Panc1 (cell line): ENCODE measurements at regions not wholly inside any gene's neighbourhood (a gene's known extent, or its start where the extent isn't known, plus 50 kb on each side); places are given as distances from the start of the nearest gene placed in this dataset.

ENCODE experiments used
- ATAC-seq: fragments of 200-7000 bp; cut with Tn5 transposase; 2 replicates; pipeline ENCODE4 v1.9.1; 2020; ENCODE audit warnings: mild to moderate bottlenecking, moderate library complexity
- BruUV-seq: library from RNA; stranded (reverse); fragments of 400-500 nt; replicated peaks from 2 replicates; lab custom pipeline; 2021; lab: Mats Ljungman, UMichigan
- CTCF ChIA-PET: fragments of 300-600 bp; sonication (Branson Sonifier 250); formaldehyde crosslinking; loops from one replicate; lab custom pipeline; 2022; ENCODE audit warnings: antibody characterized with exemption; lab: Charles Lee
- POLR2A ChIA-PET: fragments of 300-600 bp; sonication (Branson Sonifier 250); formaldehyde crosslinking; loops from one replicate; lab custom pipeline; 2022; ENCODE audit warnings: antibody characterized with exemption; lab: Charles Lee
- DNase-seq: peaks from one replicate; pipeline ENCODE4 v3.0.0-alpha.2; 2010; ENCODE audit warnings: low read depth, low spot score
- H3K27ac ChIP-seq: 2 replicates; pipeline ENCODE4 v1.5.1; 2011; ENCODE audit warnings: mild to moderate bottlenecking, low read length, inconsistent platforms
- H3K27me3 ChIP-seq: fragments of 200-500 bp; sonication (Bioruptor generic); 2 replicates; pipeline ENCODE4 v1.6.0; 2014; ENCODE audit warnings: low read length, inconsistent platforms; ENCODE audit not compliant: control insufficient read depth, insufficient read depth
- H3K36me3 ChIP-seq: fragments of 200-500 bp; sonication (Bioruptor generic); 2 replicates; pipeline ENCODE4 v1.5.1; 2014; ENCODE audit warnings: inconsistent platforms, mild to moderate bottlenecking, low read length, moderate library complexity; ENCODE audit not compliant: control insufficient read depth, insufficient read depth
- H3K4me1 ChIP-seq: 2 replicates; pipeline ENCODE4 v1.5.1; 2011; ENCODE audit warnings: inconsistent platforms, mild to moderate bottlenecking, low read length, moderate library complexity; ENCODE audit not compliant: control insufficient read depth, insufficient read depth
- H3K4me3 ChIP-seq, 2 experiments: 2 replicates each; pipeline ENCODE4 v1.5.1; 2011 to 2012; ENCODE audit warnings: low read depth in 2 of 2, low read length in 2 of 2, mild to moderate bottlenecking in 2 of 2, inconsistent platforms in 1 of 2, moderate library complexity in 1 of 2
- H3K9me3 ChIP-seq: fragments of 200-500 bp; sonication (Bioruptor generic); 2 replicates; pipeline ENCODE4 v1.5.1; 2014; ENCODE audit warnings: low read depth, mild to moderate bottlenecking, inconsistent platforms, low read length, moderate library complexity; ENCODE audit not compliant: control insufficient read depth, insufficient read depth
- POLR2AphosphoS5 ChIP-seq: IDR thresholded peaks from 2 replicates; pipeline ENCODE4 v1.6.1; 2012; ENCODE audit warnings: mild to moderate bottlenecking, low read depth, low read length, moderate library complexity
- REST ChIP-seq, 2 experiments: IDR thresholded peaks; 2 replicates each; pipeline ENCODE4 v1.6.1; 2011 to 2012; ENCODE audit warnings: low read depth in 2 of 2, control low read depth in 1 of 2, low read length in 1 of 2, mild to moderate bottlenecking in 1 of 2, moderate library complexity in 1 of 2; ENCODE audit not compliant: insufficient read depth in 1 of 2
- SIN3A ChIP-seq: IDR thresholded peaks from 2 replicates; pipeline ENCODE4 v1.6.1; 2012; ENCODE audit warnings: low read depth, mild to moderate bottlenecking, low read length, moderate library complexity, borderline replicate concordance; ENCODE audit not compliant: insufficient read depth
- TCF7L2 ChIP-seq: IDR thresholded peaks from 2 replicates; pipeline ENCODE4 v1.6.1; 2011; ENCODE audit warnings: mild to moderate bottlenecking, low read depth, low read length, inconsistent platforms
- in situ Hi-C: cut with HindIII; loops from 2 replicates; pipeline ENCODE4 v1.10.0; 2016; ENCODE audit warnings: low sequenced_read_pairs, low pct_unique_long_range_greater_than_20kb
- intact Hi-C: fragments of 100-400 bp; cut with micrococcal nuclease; formaldehyde crosslinking; loops from one replicate; pipeline ENCODE4 v1.10.0; 2022; ENCODE audit not compliant: unreplicated experiment
- TF ChIP-seq, protein P1 (sequence below): fragments of 450-650 bp; IDR thresholded peaks from 2 replicates; pipeline ENCODE4 v1.5.1; 2017; ENCODE audit warnings: mild to moderate bottlenecking

DNA sequence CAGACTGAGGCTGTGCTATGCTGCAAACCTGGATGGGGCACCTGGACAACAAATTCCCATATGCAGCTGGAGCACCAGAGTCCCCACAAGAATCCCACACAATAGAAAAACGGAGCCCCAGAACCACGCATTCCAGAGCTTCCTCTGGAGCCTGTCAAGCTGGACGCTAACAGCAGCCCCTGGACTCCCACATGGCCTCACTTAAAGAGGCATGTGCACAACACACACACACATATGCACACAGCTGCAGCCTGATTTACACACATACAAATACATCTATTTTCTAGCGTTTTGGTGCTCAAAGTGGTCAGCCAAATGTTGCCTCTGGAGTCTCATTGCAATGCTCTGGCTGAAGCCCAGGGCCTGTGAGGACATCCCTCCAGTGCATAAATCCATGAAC lies 632.7 kb upstream of the ID2 start:
- TF ChIP-seq SIN3A: no peak
- no peak for TF ChIP-seq TCF7L2
- no peak for TF ChIP-seq REST (IDR thresholded peaks at IDR 0.05; ENCODE audit: insufficient read depth in 1 of 2, low read depth in 2 of 2, low read length in 1 of 2)
- TF ChIP-seq POLR2AphosphoS5: no peak
- TF ChIP-seq, protein P1, sequence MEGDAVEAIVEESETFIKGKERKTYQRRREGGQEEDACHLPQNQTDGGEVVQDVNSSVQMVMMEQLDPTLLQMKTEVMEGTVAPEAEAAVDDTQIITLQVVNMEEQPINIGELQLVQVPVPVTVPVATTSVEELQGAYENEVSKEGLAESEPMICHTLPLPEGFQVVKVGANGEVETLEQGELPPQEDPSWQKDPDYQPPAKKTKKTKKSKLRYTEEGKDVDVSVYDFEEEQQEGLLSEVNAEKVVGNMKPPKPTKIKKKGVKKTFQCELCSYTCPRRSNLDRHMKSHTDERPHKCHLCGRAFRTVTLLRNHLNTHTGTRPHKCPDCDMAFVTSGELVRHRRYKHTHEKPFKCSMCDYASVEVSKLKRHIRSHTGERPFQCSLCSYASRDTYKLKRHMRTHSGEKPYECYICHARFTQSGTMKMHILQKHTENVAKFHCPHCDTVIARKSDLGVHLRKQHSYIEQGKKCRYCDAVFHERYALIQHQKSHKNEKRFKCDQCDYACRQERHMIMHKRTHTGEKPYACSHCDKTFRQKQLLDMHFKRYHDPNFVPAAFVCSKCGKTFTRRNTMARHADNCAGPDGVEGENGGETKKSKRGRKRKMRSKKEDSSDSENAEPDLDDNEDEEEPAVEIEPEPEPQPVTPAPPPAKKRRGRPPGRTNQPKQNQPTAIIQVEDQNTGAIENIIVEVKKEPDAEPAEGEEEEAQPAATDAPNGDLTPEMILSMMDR: no peak
- Histone ChIP-seq H3K27ac (no peak overlapping the region), H3K4me1 (no peaks in the 10 kb centered on the region), H3K9me3 (no peaks in the 10 kb centered on the region), H3K4me3 (no peak overlapping the region), H3K36me3 (no peaks in the 10 kb centered on the region), H3K27me3 (no peaks in the 10 kb centered on the region)
- intact Hi-C loops: no loop called here
- BruUV-seq: no TSS peak
- ATAC-seq: no peak
- POLR2A ChIA-PET: no interaction called here
- CTCF ChIA-PET: no interaction called here
- in situ Hi-C loops: no loop called here
- DNase-seq: no peak

- H3K27me3 ChIP-seq: no peaks in the 10 kb centered on the region
- intact Hi-C loops: no loop called here
- no peak overlapping the region for H3K27ac ChIP-seq
- POLR2A ChIA-PET: no interaction called here
- no peaks in the 10 kb centered on the region for H3K36me3 ChIP-seq
- CTCF ChIA-PET: no interaction called here
- TF ChIP-seq POLR2AphosphoS5 (no peak), REST (IDR thresholded peaks at IDR 0.05; ENCODE audit: insufficient read depth in 1 of 2, low read depth in 2 of 2, low read length in 1 of 2) (no peak), TCF7L2 (no peak), SIN3A (no peak)
- TF ChIP-seq, protein P1: no peak
- no TSS peak for BruUV-seq
- in situ Hi-C loops: no loop called here
- H3K4me3 ChIP-seq: no peak overlapping the region
- no peaks in the 10 kb centered on the region for H3K9me3 ChIP-seq
- H3K4me1 ChIP-seq: no peaks in the 10 kb centered on the region
- ATAC-seq (no peak), DNase-seq (no peak)
Measured at GRCh38 chr2:8049851-8050571, 631.8 kb upstream of the ID2 start.
